ENCODE measurements at regions not wholly inside any gene's neighbourhood (a gene's known extent, or its start where the extent isn't known, plus 50 kb on each side); places are given as distances from the start of the nearest gene placed in this dataset.

- DNase-seq (no peak), ATAC-seq (ENCODE audit: low read depth) (no peak)
- Histone ChIP-seq H4K91ac (ENCODE audit: insufficient read depth, low read depth, low read length) (no peak overlapping the region), H3K56ac (ENCODE audit: extremely low read depth, insufficient read depth, low read length) (no peak overlapping the region), H2AK5ac (ENCODE audit: low read depth, low read length) (no peak overlapping the region), H4K20me1 (ENCODE audit: insufficient read depth, low read length) (no peaks in the 10 kb centered on the region), H3K4me3 (ENCODE audit: insufficient read depth, low read depth, low read length) (no peak overlapping the region), H3K14ac (replicated peaks; ENCODE audit: low read depth, low read length) (no peak overlapping the region), H3K23ac (ENCODE audit: low read depth, low read length) (no peak overlapping the region), H3K79me1 (ENCODE audit: low read depth in 1 of 2, low read length in 2 of 2) (no peaks in the 10 kb centered on the region), H4K5ac (ENCODE audit: low read depth, low read length) (no peak overlapping the region), H2BK5ac (ENCODE audit: low read depth, low read length, poor library complexity, severe bottlenecking) (no peak overlapping the region), H2AK9ac (replicated peaks; ENCODE audit: low read depth, low read length, poor library complexity) (no peak overlapping the region), H3K27me3 (ENCODE audit: control insufficient read depth, insufficient read depth, low read length) (no peaks in the 10 kb centered on the region), H3K9me1 (ENCODE audit: insufficient read depth, low read length) (no peaks in the 10 kb centered on the region), H3K4me2 (ENCODE audit: low read depth, low read length) (no peak overlapping the region), H4K8ac (ENCODE audit: low read depth in 2 of 2, low read length in 2 of 2) (no peak overlapping the region), H3K9me3 (ENCODE audit: control insufficient read depth, insufficient read depth, low read length) (peaks cover 11% of the 10 kb centered on the region), H3K18ac (ENCODE audit: low read depth, low read length) (no peak overlapping the region), H2BK20ac (ENCODE audit: low read depth, low read length) (no peak overlapping the region), H2BK15ac (ENCODE audit: low read depth, low read length) (no peak overlapping the region), H2AFZ (replicated peaks; ENCODE audit: low read length, poor library complexity) (no peak overlapping the region), H3K36me3 (ENCODE audit: control insufficient read depth, insufficient read depth, low read length) (no peaks in the 10 kb centered on the region), H3K27ac (ENCODE audit: insufficient read depth, low read length) (no peak overlapping the region), H3K9ac (ENCODE audit: low read depth, low read length) (no peak overlapping the region), H3K4me1 (ENCODE audit: control insufficient read depth, insufficient read depth, low read length) (no peaks in the 10 kb centered on the region), H2BK120ac (ENCODE audit: low read depth, low read length) (no peak overlapping the region), H3K4ac (ENCODE audit: low read depth, low read length) (no peak overlapping the region)
- in situ Hi-C loops (cut with MboI; ENCODE audit: low sequenced_read_pairs) (no loop called here), intact Hi-C loops (cut with micrococcal nuclease) (no loop called here), dilution Hi-C loops (cut with HindIII; ENCODE audit: low sequenced_read_pairs, unreplicated experiment) (no loop called here)
- BruUV-seq (replicated peaks) = no TSS peak
- POLR2A ChIA-PET (ENCODE audit: unreplicated experiment) = no interaction called here
- WGBS, 2 experiments (ENCODE audit: extremely low coverage in 2 of 2, insufficient read length in 1 of 2) = 0% methylated on average over 1 of the region's 3 CpGs; no CpG with 5 or more reads in 1 of the 2 experiments
- CTCF ChIA-PET = no interaction called here
- no peak for TF ChIP-seq RFX5 (IDR thresholded peaks at IDR 0.05; ENCODE audit: low read depth, low read length)
- TF ChIP-seq RAD21 (IDR thresholded peaks at IDR 0.05; ENCODE audit: low read length) = no peak
These were observed 214.2 kb downstream of the ELAVL2 start for GRCh38 chr9:23611869-23612268.

Measured in IMR-90 (cell line).